NOMO-1 treated with dmso at 0.1 percent for 144 hours (cell line): ENCODE measurements at regions not wholly inside any gene's neighbourhood (a gene's known extent, or its start where the extent isn't known, plus 50 kb on each side); places are given as distances from the start of the nearest gene placed in this dataset.

Source experiments
- DNase-seq: peaks from one replicate; lab custom pipeline; 2025; ENCODE audit not compliant: unreplicated experiment; lab: John Stamatoyannopoulos, UW

DNA sequence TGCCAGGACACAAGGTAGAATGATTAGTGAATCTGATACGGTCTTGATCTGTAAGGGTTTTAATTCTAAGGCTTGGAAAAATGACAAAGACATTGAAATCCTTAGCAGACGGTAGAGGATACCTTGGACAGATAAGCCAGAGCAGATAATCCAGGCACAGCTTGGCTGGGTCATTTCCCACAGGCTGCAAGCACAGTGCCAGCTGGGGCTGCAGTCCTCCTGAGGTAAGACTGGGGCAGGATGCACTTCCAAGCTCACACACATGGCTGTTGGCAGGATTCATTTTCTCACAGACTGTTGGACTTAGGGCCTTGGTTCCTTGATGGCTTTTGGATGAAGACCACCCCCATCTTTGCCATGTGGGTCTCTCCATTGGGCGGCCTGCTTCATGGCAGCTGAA is 63.2 kb upstream of the BMPER start:
- DNase-seq: no peak

DNA sequence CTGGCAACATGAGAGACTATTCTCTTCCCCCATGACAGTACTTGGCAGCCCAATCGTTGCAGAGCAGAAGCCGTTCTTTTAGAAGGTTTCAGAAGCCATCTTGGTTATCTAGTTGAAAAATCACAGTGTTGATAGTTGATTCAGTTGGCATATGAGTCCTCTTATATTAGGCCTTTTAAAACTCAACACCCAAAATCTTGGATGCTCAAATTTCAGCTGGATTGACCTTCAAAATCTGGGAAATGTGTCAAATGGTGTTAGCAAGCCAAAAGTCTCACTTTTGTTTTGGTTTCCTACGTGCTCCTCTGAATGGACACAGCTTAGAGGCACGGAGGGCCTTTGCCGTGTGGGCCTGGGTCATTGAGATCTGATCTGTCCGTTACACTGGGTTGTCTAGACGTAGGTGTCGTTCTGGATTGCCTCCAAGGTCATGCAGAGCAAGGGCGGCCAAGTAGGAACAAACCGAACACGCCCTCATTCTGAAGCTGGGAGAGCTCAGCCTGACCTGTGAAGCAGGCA is 59.3 kb upstream of the BMPER start:
- no peak for DNase-seq

DNA sequence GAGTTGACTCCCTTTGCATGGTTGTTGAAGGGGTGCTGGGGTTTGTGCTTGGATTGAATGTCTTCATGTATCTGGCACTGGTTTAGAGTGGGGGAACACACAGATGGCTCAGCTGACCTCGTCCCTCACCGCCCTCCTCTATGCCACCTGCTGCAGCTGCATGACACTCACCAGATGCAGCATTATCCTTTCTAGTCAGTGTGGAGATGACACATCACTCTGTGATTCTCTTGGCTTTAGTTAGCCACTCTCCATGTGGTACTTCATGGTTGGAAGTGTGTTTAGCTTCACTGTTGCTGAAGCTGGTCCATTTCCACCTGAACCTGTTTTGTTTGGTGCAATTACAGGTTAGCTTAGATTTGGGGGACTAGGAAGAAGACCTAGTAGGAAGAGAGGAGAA is 56.3 kb upstream of the BMPER start:
- DNase-seq: no peak

DNA sequence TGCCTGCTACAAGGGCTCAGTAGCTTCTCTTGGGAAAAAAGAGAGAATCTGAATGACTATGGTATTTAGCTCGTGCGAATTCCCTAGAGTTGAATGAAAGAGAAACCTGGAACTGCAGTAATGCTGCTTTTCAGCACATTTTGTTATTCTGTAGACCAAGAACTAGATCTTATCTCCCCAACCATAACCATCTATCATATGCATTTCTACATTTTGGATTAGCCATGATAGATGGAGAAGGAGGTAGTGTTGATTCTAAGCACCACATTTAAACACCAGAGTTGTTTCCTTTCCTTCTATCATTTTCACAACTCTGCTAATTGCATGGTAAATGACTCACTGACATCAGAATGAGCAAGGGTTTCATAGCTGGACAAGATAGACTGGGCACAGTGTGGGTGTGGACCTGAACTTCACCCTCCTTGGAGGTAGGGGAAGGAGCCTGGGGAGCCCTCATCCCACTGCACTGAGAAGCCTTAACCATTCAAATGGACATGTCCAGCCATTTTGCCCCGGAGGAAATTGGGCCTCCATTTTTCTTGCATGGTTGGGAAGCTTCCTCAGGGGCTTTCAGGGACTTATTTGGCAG is 55.3 kb upstream of the BMPER start:
- no peak for DNase-seq

GRCh38 chr7:33850768-33851167 is 54.6 kb upstream of the BMPER start:
- no peak for DNase-seq

- DNase-seq: no peak
These were observed 52.5 kb upstream of the BMPER start for GRCh38 chr7:33852838-33853237.

DNA sequence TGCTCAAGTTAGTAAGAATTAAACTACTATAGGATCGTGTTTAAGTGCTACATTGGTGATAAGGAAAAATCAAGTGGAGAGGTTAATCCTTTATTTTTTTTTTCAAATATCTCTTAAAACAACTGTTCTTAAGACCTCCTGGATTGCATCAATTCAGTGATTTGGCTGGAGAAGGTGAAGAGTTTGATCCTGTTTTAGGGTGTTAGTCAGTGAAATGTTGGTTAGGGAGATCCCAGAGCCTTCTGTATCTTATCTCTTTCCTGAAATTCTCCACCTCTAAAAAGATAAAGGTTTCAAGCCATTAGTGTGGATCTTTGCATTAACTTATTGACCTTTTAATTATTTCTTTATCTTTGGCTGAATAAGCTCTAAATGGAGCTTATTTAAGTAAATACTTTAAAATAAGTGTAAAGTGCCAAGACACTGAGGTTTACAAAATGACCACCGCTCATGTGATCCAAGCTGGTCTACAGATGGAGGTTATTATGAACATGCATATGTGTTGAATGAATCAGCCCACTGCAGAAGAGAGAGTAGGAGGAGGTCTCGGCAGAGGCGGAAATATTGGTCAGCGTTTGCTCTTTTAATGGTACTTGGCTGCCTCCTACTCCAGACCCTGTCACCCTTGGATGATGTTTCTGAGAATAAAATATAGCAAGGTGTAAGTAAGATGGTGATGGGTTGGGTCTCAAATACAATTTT is 51.8 kb upstream of the BMPER start:
- DNase-seq: no peak

DNA sequence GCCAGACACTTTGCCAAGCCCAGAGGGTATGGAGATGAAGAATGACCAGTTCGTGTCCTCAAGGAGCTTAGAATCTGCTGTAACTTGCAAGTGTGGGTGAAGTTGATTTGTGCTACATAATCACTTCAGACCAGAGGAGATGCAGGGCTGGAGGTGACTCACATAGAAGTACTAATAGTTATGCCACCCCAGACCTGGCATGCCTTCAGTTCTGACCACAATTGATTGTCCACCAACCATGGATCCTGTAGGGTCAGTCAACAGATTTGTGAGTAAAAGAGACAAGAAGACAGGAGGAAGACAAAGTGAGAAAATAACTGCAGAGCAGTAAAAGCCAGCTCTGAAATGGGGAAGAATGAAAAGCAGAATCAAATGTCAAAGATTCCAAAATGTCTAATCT is 51.2 kb upstream of the BMPER start:
- no peak for DNase-seq

DNA sequence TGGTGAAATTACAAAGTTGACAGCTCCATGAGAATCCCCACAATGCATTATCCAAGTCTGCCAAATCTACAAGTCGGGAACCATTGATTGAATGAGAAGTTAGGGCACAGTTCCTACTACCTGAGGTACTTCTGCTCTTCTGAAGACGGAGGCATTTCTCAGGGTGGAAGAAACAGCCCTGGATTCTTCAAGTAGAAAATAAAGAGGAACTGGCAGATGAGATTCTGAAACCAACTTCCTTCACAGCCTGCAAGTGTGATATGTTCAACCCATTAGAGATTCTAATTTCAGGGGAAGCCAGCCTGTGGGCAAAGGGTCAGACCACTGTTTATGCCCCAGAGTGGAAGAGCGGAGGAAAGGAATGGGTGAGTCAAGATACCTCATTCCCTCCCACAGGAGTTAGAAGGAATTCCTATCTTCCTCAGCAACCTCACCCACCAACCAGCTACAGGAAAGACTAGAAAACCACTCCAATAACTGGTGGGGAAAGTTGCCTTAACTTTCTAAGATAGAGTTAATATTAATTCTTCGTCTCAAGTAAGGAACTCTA is 50.5 kb upstream of the BMPER start:
- DNase-seq: no peak
